ENCODE measurements at regions not wholly inside any gene's neighbourhood (a gene's known extent, or its start where the extent isn't known, plus 50 kb on each side); places are given as distances from the start of the nearest gene placed in this dataset.

- no peaks in the 10 kb centered on the region for H3K79me2 ChIP-seq (ENCODE audit: control insufficient read depth, insufficient read depth, low read length)
- no peaks in the 10 kb centered on the region for H3K4me1 ChIP-seq (replicated peaks in 1 of 2; ENCODE audit: control insufficient read depth in 2 of 2, insufficient read depth in 2 of 2, low read length in 2 of 2)
- H3K27ac ChIP-seq (ENCODE audit: extremely low read depth, low read depth, low read length), result no peak overlapping the region
- H3K4me3 ChIP-seq, result no peak overlapping the region
- H3K27me3 ChIP-seq (ENCODE audit: control insufficient read depth in 2 of 2, insufficient read depth in 2 of 2, low read length in 2 of 2), result no peaks in the 10 kb centered on the region
- H3K9me1 ChIP-seq (ENCODE audit: control insufficient read depth, insufficient read depth, low read length), result no peaks in the 10 kb centered on the region
- DNase-seq (ENCODE audit: extremely low read depth in 1 of 4, low spot score in 3 of 4), result no peak
- H3K4me2 ChIP-seq (ENCODE audit: insufficient read depth, low read length), result no peak overlapping the region
- no peaks in the 10 kb centered on the region for H3K36me3 ChIP-seq (ENCODE audit: control insufficient read depth, insufficient read depth, low read length)
- whole genome bisulfite sequencing (ENCODE audit: insufficient coverage, low coverage, missing lambda C conversion rate), result 0% methylated on average over 8 of the region's 8 CpGs
- ChIA-PET POLR2A (no interaction called here), CTCF (ENCODE audit: low intra/inter-chr PET ratio) (no interaction called here)
- BruUV-seq (replicated peaks), result no TSS peak
- no peaks in the 10 kb centered on the region for H4K20me1 ChIP-seq (replicated peaks; ENCODE audit: control insufficient read depth, insufficient read depth, low read length)
- no peak overlapping the region for H3K9ac ChIP-seq (ENCODE audit: insufficient read depth in 1 of 2, low read depth in 2 of 2, low read length in 2 of 2)
- no peak for FAIRE-seq
- in situ Hi-C loops (cut with MboI) (no loop called here), intact Hi-C loops (cut with micrococcal nuclease) (no loop called here)
- no peak overlapping the region for H2AFZ ChIP-seq (ENCODE audit: low read depth, low read length)
- TF ChIP-seq SPI1 (IDR thresholded peaks at IDR 0.05; ENCODE audit: borderline replicate concordance, low read depth, low read length) (no peak), LEF1 (IDR thresholded peaks at IDR 0.05) (no peak), ZNF232 (CRISPR knock-in tag; IDR thresholded peaks at IDR 0.05) (no peak), CREB5 (CRISPR knock-in tag; IDR thresholded peaks at IDR 0.05) (no peak), ZKSCAN3 (CRISPR knock-in tag; IDR thresholded peaks at IDR 0.05) (no peak)
- ATAC-seq, result no peak
- no peaks in the 10 kb centered on the region for H3K9me3 ChIP-seq (replicated peaks; ENCODE audit: control insufficient read depth, insufficient read depth, low read depth, low read length)
Measured at GRCh38 chr12:16756833-16757555, 151.0 kb upstream of the LMO3 start.

- no peaks in the 10 kb centered on the region for H4K20me1 ChIP-seq (replicated peaks; ENCODE audit: control insufficient read depth, insufficient read depth, low read length)
- DNase-seq (ENCODE audit: extremely low read depth in 1 of 4, low spot score in 3 of 4), result no peak
- no peak overlapping the region for H3K4me3 ChIP-seq
- no peak overlapping the region for H2AFZ ChIP-seq (ENCODE audit: low read depth, low read length)
- TF ChIP-seq MAFF (IDR thresholded peaks at IDR 0.05; ENCODE audit: low read length) (no peak), HCFC1 (IDR thresholded peaks at IDR 0.05; ENCODE audit: low read depth, low read length) (no peak), NR2C1 (IDR thresholded peaks at IDR 0.05) (no peak), NR2C1 (tag; IDR thresholded peaks at IDR 0.05) (no peak), CEBPB (tag; IDR thresholded peaks at IDR 0.05) (no peak), CREB5 (CRISPR knock-in tag; IDR thresholded peaks at IDR 0.05) (no peak), ZNF398 (CRISPR knock-in tag; IDR thresholded peaks at IDR 0.05) (no peak), DMBX1 (CRISPR knock-in tag; IDR thresholded peaks at IDR 0.05; ENCODE audit: borderline replicate concordance) (no peak)
- no peak for FAIRE-seq
- no peaks in the 10 kb centered on the region for H3K27me3 ChIP-seq (ENCODE audit: control insufficient read depth in 2 of 2, insufficient read depth in 2 of 2, low read length in 2 of 2)
- POLR2A ChIA-PET, result no interaction called here
- H3K4me2 ChIP-seq (ENCODE audit: insufficient read depth, low read length), result no peak overlapping the region
- CTCF ChIA-PET (ENCODE audit: low intra/inter-chr PET ratio), result no interaction called here
- ATAC-seq, result no peak
- no peaks in the 10 kb centered on the region for H3K36me3 ChIP-seq (ENCODE audit: control insufficient read depth, insufficient read depth, low read length)
- H3K27ac ChIP-seq (ENCODE audit: extremely low read depth, low read depth, low read length), result no peak overlapping the region
- H3K9ac ChIP-seq (ENCODE audit: insufficient read depth in 1 of 2, low read depth in 2 of 2, low read length in 2 of 2), result no peak overlapping the region
- no peaks in the 10 kb centered on the region for H3K9me3 ChIP-seq (replicated peaks; ENCODE audit: control insufficient read depth, insufficient read depth, low read depth, low read length)
- in situ Hi-C loops (cut with MboI), result no loop called here
- H3K79me2 ChIP-seq (ENCODE audit: control insufficient read depth, insufficient read depth, low read length), result no peaks in the 10 kb centered on the region
- 0% methylated on average over 3 of the region's 4 CpGs for WGBS (ENCODE audit: insufficient coverage, low coverage, missing lambda C conversion rate)
- no peaks in the 10 kb centered on the region for H3K4me1 ChIP-seq (replicated peaks in 1 of 2; ENCODE audit: control insufficient read depth in 2 of 2, insufficient read depth in 2 of 2, low read length in 2 of 2)
- no peaks in the 10 kb centered on the region for H3K9me1 ChIP-seq (ENCODE audit: control insufficient read depth, insufficient read depth, low read length)
- intact Hi-C loops (cut with micrococcal nuclease), result no loop called here
- no TSS peak for BruUV-seq (replicated peaks)
Measured at GRCh38 chr12:16730772-16731171, 124.8 kb upstream of the LMO3 start.

Data from K562 (cell line).